HEK293T (cell line): ENCODE measurements at regions not wholly inside any gene's neighbourhood (a gene's known extent, or its start where the extent isn't known, plus 50 kb on each side); places are given as distances from the start of the nearest gene placed in this dataset.

ENCODE experiments used
- ARNT ChIP-seq: fragments of 450-650 bp; IDR thresholded peaks from 2 replicates; pipeline ENCODE4 v1.6.1; 2017; ENCODE audit warnings: mild to moderate bottlenecking
- BHLHE40 ChIP-seq: fragments of 450-650 bp; IDR thresholded peaks from 2 replicates; pipeline ENCODE4 v1.6.1; 2016; ENCODE audit warnings: mild to moderate bottlenecking, moderate library complexity, borderline replicate concordance
- ELF4 ChIP-seq: fragments of 450-650 bp; IDR thresholded peaks from 2 replicates; pipeline ENCODE4 v1.6.1; 2017; ENCODE audit warnings: antibody characterized with exemption
- FOXM1 ChIP-seq: fragments of 450-650 bp; IDR thresholded peaks from 2 replicates; pipeline ENCODE4 v1.6.1; 2017; ENCODE audit warnings: mild to moderate bottlenecking, borderline replicate concordance
- LEF1 ChIP-seq: fragments of 450-650 bp; IDR thresholded peaks from 2 replicates; pipeline ENCODE4 v1.6.1; 2017; ENCODE audit warnings: mild to moderate bottlenecking, borderline replicate concordance
- NFRKB ChIP-seq: fragments of 450-650 bp; IDR thresholded peaks from 2 replicates; pipeline ENCODE4 v1.6.1; 2016; ENCODE audit warnings: mild to moderate bottlenecking, moderate library complexity
- SP1 ChIP-seq: fragments of 450-650 bp; IDR thresholded peaks from 2 replicates; pipeline ENCODE4 v1.6.1; 2017

- no peak for TF ChIP-seq ELF4
- TF ChIP-seq FOXM1 = no peak
- TF ChIP-seq NFRKB = no peak
- no peak for TF ChIP-seq BHLHE40
- no peak for TF ChIP-seq SP1
- TF ChIP-seq ARNT = no peak
- no peak for TF ChIP-seq LEF1
These were observed 132.1 kb upstream of the ZNF184 start for GRCh38 chr6:27604986-27605385.
